ENCODE measurements at regions not wholly inside any gene's neighbourhood (a gene's known extent, or its start where the extent isn't known, plus 50 kb on each side); places are given as distances from the start of the nearest gene placed in this dataset.

- no peak for TF ChIP-seq REST (IDR thresholded peaks at IDR 0.05; ENCODE audit: unreplicated experiment)
- no peak for TF ChIP-seq CTCF (conservative IDR thresholded peaks at IDR 0.05; ENCODE audit: low read depth in 2 of 2)
- no peak for TF ChIP-seq EZH2phosphoT487 (IDR thresholded peaks at IDR 0.05; ENCODE audit: unreplicated experiment)
- TF ChIP-seq POLR2AphosphoS5 (IDR thresholded peaks at IDR 0.05; ENCODE audit: low read depth) = no peak
Observed at GRCh38 chr20:54278262-54278661, 70.4 kb downstream of the PFDN4 start.

Measured in GM23338 (cell line).